Endodermal cell (in vitro differentiated cells): ENCODE measurements at regions not wholly inside any gene's neighbourhood (a gene's known extent, or its start where the extent isn't known, plus 50 kb on each side); places are given as distances from the start of the nearest gene placed in this dataset.

ENCODE experiments used
- DNase-seq: peaks from one replicate; pipeline ENCODE4 v3.0.0-alpha.2; 2017
- H3K27ac ChIP-seq: 2 replicates; pipeline ENCODE4 v1.5.1; 2013; ENCODE audit warnings: mild to moderate bottlenecking, low read depth, low read length, moderate library complexity
- H3K27me3 ChIP-seq: 2 replicates; pipeline ENCODE4 v1.6.1; 2013; ENCODE audit warnings: mild to moderate bottlenecking, low read length, moderate library complexity; ENCODE audit not compliant: insufficient read depth, control insufficient read depth, poor library complexity, severe bottlenecking
- H3K36me3 ChIP-seq: 2 replicates; pipeline ENCODE4 v1.7.0; 2013; ENCODE audit warnings: mild to moderate bottlenecking, low read length, moderate library complexity; ENCODE audit not compliant: control insufficient read depth, insufficient read depth
- H3K4me1 ChIP-seq: one replicate; pipeline ENCODE4 v1.7.0; 2013; ENCODE audit warnings: low read length; ENCODE audit not compliant: control insufficient read depth, insufficient read depth
- H3K4me3 ChIP-seq: 2 replicates; pipeline ENCODE4 v1.5.1; 2013; ENCODE audit warnings: mild to moderate bottlenecking, low read length, moderate library complexity
- H3K9ac ChIP-seq: 2 replicates; pipeline ENCODE4 v1.6.1; 2013; ENCODE audit warnings: mild to moderate bottlenecking, low read length, moderate library complexity; ENCODE audit not compliant: poor library complexity, severe bottlenecking; ENCODE audit errors: extremely low read depth
- H3K9me3 ChIP-seq: 2 replicates; pipeline ENCODE4 v1.6.1; 2013; ENCODE audit warnings: mild to moderate bottlenecking, low read length, moderate library complexity; ENCODE audit not compliant: control insufficient read depth
- H3K27ac Mint-ChIP-seq: 2 replicates; pipeline ENCODE4 v1.8.0; 2020; ENCODE audit warnings: mixed read lengths
- H3K27me3 Mint-ChIP-seq: 2 replicates; pipeline ENCODE4 v1.8.0; 2021; ENCODE audit warnings: mild to moderate bottlenecking, mixed read lengths; ENCODE audit not compliant: insufficient read depth
- H3K36me3 Mint-ChIP-seq: 2 replicates; pipeline ENCODE4 v1.8.0; 2020; ENCODE audit warnings: low read depth, mixed read lengths
- H3K4me1 Mint-ChIP-seq: 2 replicates; pipeline ENCODE4 v1.8.0; 2020; ENCODE audit warnings: mixed read lengths
- H3K4me3 Mint-ChIP-seq: 2 replicates; pipeline ENCODE4 v1.8.0; 2020; ENCODE audit warnings: mild to moderate bottlenecking, moderate library complexity, mixed read lengths
- H3K9me3 Mint-ChIP-seq: 2 replicates; pipeline ENCODE4 v1.8.0; 2020; ENCODE audit warnings: mild to moderate bottlenecking, mixed read lengths
- CTCF ChIP-seq: fragments of 200-600 bp; sonication (generic); conservative IDR thresholded peaks from 2 replicates; pipeline ENCODE4 v1.5.0; 2021; ENCODE audit warnings: antibody characterized with exemption, mild to moderate bottlenecking
- WGBS, 2 experiments: methylation state at CpG; one replicate each; pipeline versions ENCODE4 v1.1.5 to v1.1.7; 2013; ENCODE audit warnings: missing lambda C conversion rate in 2 of 2, mixed read lengths in 1 of 2; ENCODE audit not compliant: insufficient coverage in 1 of 2, insufficient read length in 1 of 2; 5-methylcytosine and 5-hydroxymethylcytosine counted together

- H3K27me3 ChIP-seq = no peaks in the 10 kb centered on the region
- no peak overlapping the region for H3K27ac ChIP-seq
- H3K36me3 Mint-ChIP-seq = no peaks in the 10 kb centered on the region
- H3K4me3 ChIP-seq = no peak overlapping the region
- DNase-seq = no peak
- no peaks in the 10 kb centered on the region for H3K27me3 Mint-ChIP-seq
- no peaks in the 10 kb centered on the region for H3K36me3 ChIP-seq
- TF ChIP-seq CTCF = no peak
- H3K9me3 Mint-ChIP-seq = no peaks in the 10 kb centered on the region
- H3K27ac Mint-ChIP-seq = no peak overlapping the region
- no peaks in the 10 kb centered on the region for H3K9me3 ChIP-seq
- H3K4me1 ChIP-seq = no peaks in the 10 kb centered on the region
- H3K9ac ChIP-seq = no peak overlapping the region
- no peaks in the 10 kb centered on the region for H3K4me1 Mint-ChIP-seq
- no peak overlapping the region for H3K4me3 Mint-ChIP-seq
These were observed 318.8 kb upstream of the DACH1 start for GRCh38 chr13:72185776-72186175.

GRCh38 chr13:72181661-72182060 lies 314.7 kb upstream of the DACH1 start:
- Histone ChIP-seq H3K9ac (no peak overlapping the region), H3K9me3 (no peaks in the 10 kb centered on the region), H3K27ac (no peak overlapping the region), H3K4me3 (no peak overlapping the region), H3K4me1 (no peaks in the 10 kb centered on the region), H3K36me3 (no peaks in the 10 kb centered on the region), H3K27me3 (no peaks in the 10 kb centered on the region)
- H3K4me3 Mint-ChIP-seq = no peak overlapping the region
- 96 to 100% methylated on average over 1 to 2 of the region's 2 CpGs for WGBS, 2 experiments
- TF ChIP-seq CTCF = no peak
- H3K9me3 Mint-ChIP-seq = no peaks in the 10 kb centered on the region
- H3K27ac Mint-ChIP-seq = no peak overlapping the region
- H3K36me3 Mint-ChIP-seq = no peaks in the 10 kb centered on the region
- no peak for DNase-seq
- peaks cover 2% of the 10 kb centered on the region for H3K4me1 Mint-ChIP-seq
- H3K27me3 Mint-ChIP-seq = no peaks in the 10 kb centered on the region

- Histone ChIP-seq H3K4me1 (no peaks in the 10 kb centered on the region), H3K9ac (no peak overlapping the region), H3K27me3 (no peaks in the 10 kb centered on the region), H3K9me3 (no peaks in the 10 kb centered on the region), H3K27ac (no peak overlapping the region), H3K36me3 (no peaks in the 10 kb centered on the region), H3K4me3 (no peak overlapping the region)
- Mint-ChIP-seq H3K27ac (no peak overlapping the region), H3K27me3 (no peaks in the 10 kb centered on the region), H3K4me1 (peaks cover 2% of the 10 kb centered on the region), H3K9me3 (no peaks in the 10 kb centered on the region), H3K36me3 (no peaks in the 10 kb centered on the region), H3K4me3 (no peak overlapping the region)
- peak; percentile 53 for DNase-seq
- 93 to 100% methylated on average over 6 to 7 of the region's 7 CpGs for WGBS, 2 experiments
- TF ChIP-seq CTCF = peak; percentile 40
These were observed 313.4 kb upstream of the DACH1 start for GRCh38 chr13:72180253-72180952.
